ENCODE measurements at regions not wholly inside any gene's neighbourhood (a gene's known extent, or its start where the extent isn't known, plus 50 kb on each side); places are given as distances from the start of the nearest gene placed in this dataset.
"Not testable (repeated sequence)": the region's sequence is repeated elsewhere in the genome, so short reads cannot be mapped to it uniquely, and the experiment has no call there.

DNA sequence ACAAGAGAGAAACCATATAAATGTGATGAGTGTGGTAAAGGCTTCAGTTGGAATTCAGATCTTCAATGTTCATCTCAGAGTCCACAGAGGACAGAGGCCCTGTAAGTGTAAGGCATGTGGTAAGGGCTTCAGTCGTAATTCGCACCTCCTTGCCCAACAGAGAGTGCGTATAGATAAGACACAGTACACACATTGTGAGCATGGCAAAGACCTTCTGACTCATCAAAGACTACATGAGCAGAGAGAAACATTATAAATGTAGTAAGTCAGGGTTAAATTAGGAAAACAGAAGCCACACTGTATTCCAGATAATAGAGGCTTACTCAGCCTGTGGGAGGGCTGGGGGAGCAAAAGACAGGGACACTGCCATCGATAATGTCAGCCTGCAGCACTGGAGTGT is 98.1 kb upstream of the GPR39 start:
- intact Hi-C loops (cut with micrococcal nuclease): not testable (repeated sequence)

DNA sequence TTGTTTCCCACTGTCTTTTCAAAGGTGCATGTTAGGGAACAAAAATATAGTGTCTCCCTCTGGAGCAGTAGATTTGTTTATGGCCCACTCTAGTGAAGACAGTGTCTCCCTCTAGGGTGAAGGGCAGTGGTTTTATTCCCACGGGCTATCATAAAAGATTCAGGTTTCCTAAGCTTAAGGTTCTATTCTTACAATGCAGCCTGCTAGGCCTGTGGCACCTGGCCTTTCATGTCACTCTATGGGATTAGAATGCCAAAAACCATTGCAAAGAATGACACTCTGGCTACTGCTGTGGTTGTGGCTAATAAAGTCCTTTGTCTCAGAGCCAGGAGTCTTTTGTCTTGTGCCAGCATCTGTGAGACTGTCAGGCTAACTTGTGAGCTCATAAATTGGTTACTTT is 92.6 kb upstream of the GPR39 start:
- intact Hi-C loops (cut with micrococcal nuclease): not testable (repeated sequence)

DNA sequence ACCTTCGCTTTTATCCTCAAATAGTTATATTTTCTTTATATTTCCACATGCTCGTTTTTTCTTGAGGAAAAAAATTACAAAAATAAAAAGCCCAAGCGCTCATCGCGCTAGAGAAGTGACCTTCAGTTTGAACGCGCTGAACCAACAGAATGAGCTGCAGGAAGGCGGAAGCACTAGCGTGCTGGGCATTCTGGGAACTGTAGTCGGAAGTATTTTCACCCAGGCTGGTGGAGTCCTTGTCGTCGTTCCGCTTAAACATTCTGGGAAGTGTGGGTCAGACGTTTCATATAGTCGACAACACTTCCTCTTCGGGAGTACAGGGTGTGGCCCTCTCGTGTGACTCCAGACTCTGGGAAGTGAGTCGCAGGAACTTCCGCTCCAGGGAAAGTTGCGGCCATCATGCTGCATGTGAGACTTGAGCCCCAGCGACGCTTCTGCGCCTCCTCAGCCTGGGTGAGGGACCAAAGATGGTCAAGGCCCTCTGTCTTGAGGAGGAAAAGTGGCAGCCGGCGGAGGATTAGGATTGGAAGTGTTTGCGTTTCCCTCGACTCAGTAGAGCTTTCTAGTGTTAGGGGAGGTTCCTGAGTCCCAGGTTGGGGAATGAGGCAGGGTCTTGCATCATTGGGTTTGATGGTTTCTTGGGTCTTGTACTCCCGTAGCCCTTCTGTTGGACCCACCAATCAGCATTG is 84.1 kb upstream of the GPR39 start:
- intact Hi-C loops (cut with micrococcal nuclease): not testable (repeated sequence)

DNA sequence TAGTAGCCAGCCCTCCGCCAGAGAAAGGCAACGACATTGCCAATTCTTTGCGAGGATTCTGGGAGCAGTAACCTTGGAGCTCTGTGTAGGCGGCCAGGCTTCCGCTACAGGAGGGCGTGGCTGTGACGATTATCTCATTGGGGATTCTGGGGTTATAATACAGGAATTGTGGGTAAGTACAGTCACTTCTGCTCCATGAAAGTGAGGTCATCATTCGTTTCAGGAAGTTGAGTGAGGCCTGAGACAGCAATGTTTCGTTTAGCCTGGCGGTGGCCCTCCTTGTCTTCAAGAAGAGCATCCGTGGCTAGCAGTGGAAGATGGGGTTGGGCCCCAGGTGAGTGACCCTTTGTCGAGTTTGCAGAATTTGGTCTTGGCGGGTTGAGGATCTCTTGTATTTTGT is 79.5 kb upstream of the GPR39 start:
- intact Hi-C loops (cut with micrococcal nuclease): not testable (repeated sequence)

DNA sequence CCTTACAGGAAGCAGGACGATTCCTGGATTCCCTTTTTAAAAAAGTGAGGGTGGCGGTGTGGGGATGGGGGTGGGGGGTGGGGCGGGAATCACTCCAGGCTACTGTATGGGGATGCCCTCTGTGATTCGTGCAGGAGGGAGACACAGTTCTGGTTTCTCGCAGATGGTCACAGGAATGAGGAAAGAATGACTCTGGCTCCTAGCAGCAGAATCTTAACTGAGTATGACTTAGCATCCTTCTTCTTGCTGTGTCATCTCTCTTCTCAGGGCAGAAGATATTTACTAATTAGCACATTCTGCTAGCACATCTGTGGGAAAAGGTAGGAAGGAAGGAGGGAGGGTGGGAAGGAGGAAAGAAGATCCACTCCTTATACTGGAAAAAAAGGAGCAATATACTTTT is 78.8 kb upstream of the GPR39 start:
- intact Hi-C loops (cut with micrococcal nuclease): not testable (repeated sequence)

DNA sequence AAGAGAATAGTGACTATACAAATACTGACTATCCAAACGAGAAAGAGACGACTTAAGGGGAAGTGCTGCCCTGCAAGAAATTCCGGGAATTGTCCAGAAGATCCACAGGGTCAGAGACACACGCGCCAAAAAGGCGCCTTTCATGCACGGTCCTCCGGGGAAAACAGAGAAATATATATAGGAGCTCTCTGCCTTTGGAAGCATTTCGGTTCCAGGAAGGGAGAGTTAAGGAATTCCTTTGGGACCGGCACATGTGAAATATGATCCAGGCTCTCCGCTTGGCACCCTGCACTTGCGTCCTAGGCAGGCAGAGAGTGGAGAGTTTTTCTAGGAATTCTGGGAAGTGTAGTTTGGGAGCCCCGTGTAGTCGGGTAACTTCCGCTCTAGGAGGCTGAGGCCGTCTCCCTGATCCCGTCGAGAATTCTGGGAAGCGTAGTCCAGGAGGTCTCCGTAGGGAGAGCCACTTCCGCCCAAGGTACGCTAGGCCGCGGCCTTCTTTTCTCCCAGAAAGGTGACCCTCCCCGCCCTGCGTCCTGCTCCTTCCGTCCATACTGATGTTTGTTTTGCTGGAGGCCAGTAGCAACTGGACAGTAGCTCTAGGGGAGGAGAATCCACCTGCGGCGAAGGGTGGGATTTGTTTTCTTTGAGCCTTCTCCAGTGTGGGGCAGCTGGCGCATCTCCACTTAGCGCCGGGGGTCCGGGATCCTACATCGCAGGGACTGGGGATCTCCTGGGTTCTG is 69.4 kb upstream of the GPR39 start:
- intact Hi-C loops (cut with micrococcal nuclease): not testable (repeated sequence)

DNA sequence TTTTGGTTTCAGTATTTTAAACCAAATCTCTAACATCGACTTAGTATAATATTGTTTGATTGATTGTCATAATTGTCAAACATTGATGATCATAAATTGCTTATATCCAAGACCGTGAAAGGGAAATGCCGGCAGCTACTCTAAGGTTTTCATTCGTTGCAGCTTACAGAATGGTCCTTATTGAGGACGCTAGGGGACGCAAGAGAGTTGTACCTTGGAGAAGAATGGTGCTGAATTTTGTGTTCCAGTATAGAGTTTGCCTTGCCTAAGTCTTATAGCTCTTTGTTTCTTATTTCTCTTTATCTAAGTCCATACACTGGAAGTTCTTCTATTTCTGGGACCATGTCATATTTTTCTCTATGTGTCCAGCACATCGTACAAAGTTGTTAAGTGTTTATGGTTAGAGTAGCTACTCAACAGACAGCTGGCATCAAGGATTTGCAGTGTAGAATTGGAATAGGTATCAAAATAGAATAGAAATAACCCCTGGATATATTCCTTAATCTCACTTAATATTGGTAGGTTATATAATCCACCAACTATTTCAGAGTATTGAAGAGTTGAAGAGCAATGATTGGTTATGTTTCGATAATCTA is 67.4 kb upstream of the GPR39 start:
- intact Hi-C loops (cut with micrococcal nuclease): not testable (repeated sequence)

DNA sequence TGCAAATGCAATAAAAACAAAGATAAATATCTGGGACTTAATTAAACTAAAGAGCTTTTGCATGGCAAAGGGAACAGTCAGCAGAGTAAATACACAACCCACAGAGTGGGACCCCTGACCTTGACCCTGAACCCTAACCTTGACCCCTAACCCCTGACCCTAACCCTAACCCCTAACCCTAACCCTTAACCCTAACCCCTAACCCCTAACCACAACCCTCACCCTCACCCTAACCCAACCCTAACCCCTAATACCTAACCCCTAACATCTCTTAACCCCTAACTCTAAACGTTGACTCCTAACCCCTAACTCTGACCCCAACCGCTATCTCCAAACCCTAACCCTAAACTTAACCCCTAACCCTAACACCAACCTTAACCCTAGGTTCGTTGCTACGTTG is 64.9 kb upstream of the GPR39 start:
- intact Hi-C loops (cut with micrococcal nuclease): not testable (repeated sequence)

DNA sequence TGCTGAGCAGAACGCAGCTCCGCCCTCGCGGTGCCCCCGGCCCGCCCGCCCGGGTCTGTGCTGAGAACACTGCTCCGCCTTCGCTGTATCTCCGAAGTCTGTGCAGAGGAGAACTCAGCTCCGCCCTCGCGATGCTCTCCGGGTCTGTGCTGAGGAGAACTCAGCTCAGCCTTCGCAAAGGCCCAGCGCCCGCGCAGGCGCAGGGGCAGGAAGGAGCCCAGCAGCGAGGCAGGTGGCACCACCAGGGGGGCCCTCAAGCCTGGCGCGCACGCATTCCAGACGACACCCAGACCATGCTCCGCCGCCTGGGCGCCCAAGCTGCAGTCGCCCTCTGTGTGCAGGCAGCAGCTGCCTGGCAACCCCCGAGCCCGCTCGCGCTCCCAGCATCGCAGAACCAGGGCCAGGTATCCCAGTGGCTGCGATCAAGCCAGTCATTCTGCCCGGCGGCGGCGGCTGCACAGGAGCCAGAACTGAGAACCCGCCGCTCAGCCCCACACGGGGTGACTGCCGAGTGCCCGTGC is 64.1 kb upstream of the GPR39 start:
- intact Hi-C loops (cut with micrococcal nuclease): not testable (repeated sequence)

DNA sequence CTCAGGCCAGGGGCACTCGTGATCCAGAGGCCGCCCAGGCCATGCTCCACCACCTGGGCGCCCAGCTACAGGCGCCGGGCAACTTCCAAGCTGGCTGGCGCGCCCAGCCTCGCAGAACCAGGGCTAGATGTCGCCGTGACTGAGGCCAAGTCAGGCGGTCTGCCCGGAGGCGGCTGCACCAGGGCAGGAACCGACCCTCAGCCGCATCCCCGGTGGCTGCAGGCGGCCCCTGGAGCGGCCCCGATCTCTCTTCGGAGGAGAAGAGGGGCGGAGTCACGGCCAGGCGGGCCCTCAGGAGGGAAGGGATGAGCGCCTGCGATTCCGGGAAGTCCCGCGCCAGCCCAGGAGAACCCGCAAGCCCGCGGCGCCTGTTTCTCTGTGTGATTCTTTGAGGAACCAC is 63.2 kb upstream of the GPR39 start:
- intact Hi-C loops (cut with micrococcal nuclease): not testable (repeated sequence)

DNA sequence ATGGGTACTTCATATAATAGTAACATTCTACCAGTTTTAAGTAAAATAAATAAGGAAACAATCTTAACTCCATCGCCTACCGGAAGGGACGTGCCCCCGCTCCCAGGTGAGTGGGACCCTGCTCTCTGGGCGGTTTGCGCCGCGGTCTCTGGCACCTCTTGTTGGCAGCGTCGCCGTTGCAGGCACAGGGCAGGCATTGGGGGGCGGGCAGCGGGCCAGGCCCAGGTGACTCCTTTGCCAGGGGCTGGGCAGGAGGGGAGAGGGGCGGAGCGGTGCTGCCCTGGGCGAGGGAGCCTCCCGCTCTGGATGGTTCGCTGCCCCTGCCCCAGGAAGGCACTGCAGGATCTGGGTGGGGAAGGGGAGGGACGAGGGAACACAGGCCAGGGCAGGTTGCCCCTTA is 55.6 kb upstream of the GPR39 start:
- intact Hi-C loops (cut with micrococcal nuclease): not testable (repeated sequence)

DNA sequence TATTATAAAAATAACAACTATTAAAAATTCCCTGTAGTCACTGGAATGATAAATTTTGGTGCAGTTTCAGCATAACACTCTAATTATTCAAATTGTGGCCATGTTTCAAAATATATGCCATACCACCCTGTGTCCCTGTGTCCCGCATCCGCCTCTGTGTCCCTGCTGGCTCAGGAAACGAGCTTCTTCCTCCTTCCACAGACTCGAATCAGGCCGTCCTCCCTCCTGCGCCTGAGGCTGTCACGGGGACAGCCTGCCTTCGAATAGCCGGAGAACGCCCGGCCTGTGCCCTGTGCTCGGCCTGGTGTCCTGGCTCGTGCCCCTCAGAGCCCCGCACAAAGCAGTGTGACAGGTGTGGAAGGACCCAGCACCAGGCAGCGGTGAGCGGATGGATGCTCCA is 55.1 kb upstream of the GPR39 start:
- intact Hi-C loops (cut with micrococcal nuclease): not testable (repeated sequence)

DNA sequence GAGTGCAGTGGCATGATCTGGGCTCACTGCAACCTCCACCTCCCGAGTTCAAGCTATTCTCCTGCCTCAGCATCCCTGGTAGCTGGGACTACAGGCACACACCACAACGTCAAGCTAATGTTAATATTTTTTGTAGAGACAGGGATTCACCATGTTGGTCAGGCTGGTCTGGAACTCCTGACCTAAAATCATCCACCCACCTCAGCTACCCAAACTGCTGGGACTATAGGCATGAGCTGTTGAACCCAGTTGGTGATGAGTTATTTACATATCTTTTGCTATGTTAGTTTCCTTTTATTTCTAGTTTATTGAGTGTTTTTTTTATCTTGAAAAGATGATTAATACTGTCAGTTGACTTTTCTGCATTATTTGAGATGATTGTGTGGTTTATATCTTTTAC is 53.3 kb upstream of the GPR39 start:
- intact Hi-C loops (cut with micrococcal nuclease): not testable (repeated sequence)

DNA sequence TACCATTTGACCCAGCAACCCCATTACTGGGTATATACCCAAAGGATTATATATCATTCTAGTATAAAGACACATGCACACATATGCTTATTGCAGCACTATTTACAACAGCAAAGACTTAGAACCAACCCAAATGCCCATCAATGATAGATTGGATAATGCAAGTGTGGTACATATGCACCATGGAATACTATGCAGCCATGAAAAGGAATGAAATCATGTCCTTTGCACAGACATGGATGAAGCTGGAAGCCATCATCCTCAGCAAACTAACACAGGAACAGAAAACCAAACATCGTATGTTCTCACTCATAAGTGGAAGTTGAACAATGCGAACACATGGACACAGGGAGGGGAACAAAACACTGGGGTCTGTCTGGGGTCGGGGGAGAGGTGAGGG is 50.6 kb upstream of the GPR39 start:
- intact Hi-C loops (cut with micrococcal nuclease): not testable (repeated sequence)

DNA sequence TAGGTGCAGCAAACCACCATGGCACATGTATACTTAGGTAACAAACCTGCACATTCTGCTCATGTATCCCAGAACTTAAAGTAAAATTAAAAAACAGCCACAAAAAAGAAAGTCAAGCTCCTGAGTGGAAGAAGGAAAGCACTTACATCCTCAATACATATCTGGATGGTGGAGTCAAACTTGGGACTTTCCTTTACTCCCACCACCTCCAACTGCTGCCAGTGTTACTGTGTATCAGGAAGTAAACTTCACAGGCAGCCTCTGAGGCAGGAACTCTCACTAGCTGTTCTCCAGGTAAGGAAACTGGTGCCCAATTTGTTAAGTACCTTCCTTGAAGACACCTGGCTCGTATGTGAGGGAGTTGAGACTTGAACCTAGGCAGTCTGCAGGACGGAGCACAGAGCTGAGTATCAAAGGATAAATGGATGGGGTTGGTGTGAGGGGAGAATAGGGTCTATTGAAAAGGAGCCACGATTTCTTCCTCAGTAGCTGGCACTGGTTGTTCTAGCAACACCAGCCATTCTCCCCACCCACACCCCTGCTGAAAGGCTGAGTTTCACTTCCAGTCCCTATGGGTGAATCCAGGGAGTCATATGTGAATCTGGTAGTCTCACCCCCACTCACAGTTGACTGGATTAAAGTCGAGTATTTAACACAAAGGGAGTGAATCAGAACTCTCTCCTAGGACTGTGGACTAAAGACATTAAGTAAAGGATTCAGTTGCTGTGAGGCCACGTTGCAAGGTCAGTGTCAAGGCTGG is 50.0 kb upstream of the GPR39 start:
- intact Hi-C loops (cut with micrococcal nuclease): no loop called here
